Nucleus accumbens (tissue), 56 donors: ENCODE measurements at regions not wholly inside any gene's neighbourhood (a gene's known extent, or its start where the extent isn't known, plus 50 kb on each side); places are given as distances from the start of the nearest gene placed in this dataset.
"Not testable (repeated sequence)": the region's sequence is repeated elsewhere in the genome, so short reads cannot be mapped to it uniquely, and the experiment has no call there.

Source experiments
- DNase-seq, 56 donors: peaks; one replicate each; lab custom pipeline; 2025; lab: John Stamatoyannopoulos, UW

GRCh38 chr11:82398300-82398815 is 335.3 kb downstream of the FAM181B start:
- peak in 3 of 56 donors; percentile 1 to 20 (median 2) for DNase-seq

GRCh38 chr11:82396639-82397038 is 337.0 kb downstream of the FAM181B start:
- DNase-seq, result not testable (repeated sequence)

- DNase-seq, result no peak
Measured at GRCh38 chr11:82384308-82384707, 349.4 kb downstream of the FAM181B start.

GRCh38 chr11:82373781-82374542 is 359.7 kb downstream of the FAM181B start:
- no peak for DNase-seq

- no peak for DNase-seq
Measured at GRCh38 chr11:82365351-82365750, 368.3 kb downstream of the FAM181B start.

GRCh38 chr11:82356316-82356715 is 377.3 kb downstream of the FAM181B start:
- DNase-seq, result no peak

- DNase-seq, result no peak
Measured at GRCh38 chr11:82355313-82355823, 378.3 kb downstream of the FAM181B start.

- no peak for DNase-seq
Measured at GRCh38 chr11:82326853-82327252, 406.8 kb downstream of the FAM181B start.

GRCh38 chr11:82321206-82321605 is 412.5 kb downstream of the FAM181B start:
- no peak for DNase-seq

GRCh38 chr11:82315093-82315492 is 418.6 kb downstream of the FAM181B start:
- DNase-seq, result peak in 1 of 56 donors; percentile 13

- no peak for DNase-seq
Measured at GRCh38 chr11:82308979-82309378, 424.7 kb downstream of the FAM181B start.

- DNase-seq, result no peak
Measured at GRCh38 chr11:82305123-82305522, 428.5 kb downstream of the FAM181B start.

- DNase-seq, result no peak
Measured at GRCh38 chr11:82303671-82304070, 430.0 kb downstream of the FAM181B start.

- no peak for DNase-seq
Measured at GRCh38 chr11:82288471-82288870, 445.2 kb downstream of the FAM181B start.

- no peak for DNase-seq
Measured at GRCh38 chr11:82270870-82271269, 462.8 kb downstream of the FAM181B start.

- DNase-seq, result no peak
Measured at GRCh38 chr11:82268627-82269026, 465.0 kb downstream of the FAM181B start.

- no peak for DNase-seq
Measured at GRCh38 chr11:82267186-82267585, 466.5 kb downstream of the FAM181B start.

GRCh38 chr11:82261367-82261766 is 472.3 kb downstream of the FAM181B start:
- no peak for DNase-seq

- no peak for DNase-seq
Measured at GRCh38 chr11:82250047-82250446, 483.6 kb downstream of the FAM181B start.

- no peak for DNase-seq
Measured at GRCh38 chr11:82246926-82247325, 486.7 kb downstream of the FAM181B start.

GRCh38 chr11:82239498-82239897 is 494.2 kb downstream of the FAM181B start:
- no peak for DNase-seq

GRCh38 chr11:82234256-82234655 is 499.4 kb downstream of the FAM181B start:
- DNase-seq, result no peak
